H1 (cell line): ENCODE measurements at regions not wholly inside any gene's neighbourhood (a gene's known extent, or its start where the extent isn't known, plus 50 kb on each side); places are given as distances from the start of the nearest gene placed in this dataset.
A peak's percentile ranks its signal among the peaks of the same experiment; 100 is the strongest.

Source experiments
- BRCA1 ChIP-seq: IDR thresholded peaks from 2 replicates; pipeline ENCODE4 v1.6.1; 2012; ENCODE audit warnings: low read depth, low read length, improper control_type of control experiment
- CBX5 ChIP-seq: fragments of 300-800, 300-1000 bp; sonication (generic); IDR thresholded peaks from 2 replicates; pipeline ENCODE4 v1.7.1; 2016; ENCODE audit warnings: antibody characterized with exemption, low read length, low read depth
- HDAC6 ChIP-seq: IDR thresholded peaks from one replicate; pipeline ENCODE4 v1.7.1; 2012; ENCODE audit warnings: low read depth, mild to moderate bottlenecking, inconsistent platforms, low read length, moderate library complexity
- JUN ChIP-seq: IDR thresholded peaks from 2 replicates; pipeline ENCODE4 v1.6.1; 2011; ENCODE audit warnings: low read depth, mild to moderate bottlenecking, improper control_type of control experiment, low read length
- JUND ChIP-seq: IDR thresholded peaks from 2 replicates; pipeline ENCODE4 v1.6.1; 2011; ENCODE audit warnings: mild to moderate bottlenecking, improper control_type of control experiment, low read length
- MAFK ChIP-seq: IDR thresholded peaks from 2 replicates; pipeline ENCODE4 v1.6.1; 2012; ENCODE audit warnings: low read depth, mild to moderate bottlenecking, improper control_type of control experiment, low read length
- NRF1 ChIP-seq: IDR thresholded peaks from 2 replicates; pipeline ENCODE4 v1.6.1; 2011; ENCODE audit warnings: mild to moderate bottlenecking, low read depth, low read length, improper control_type of control experiment
- SRF ChIP-seq: IDR thresholded peaks from 2 replicates; pipeline ENCODE4 v1.6.1; 2011; ENCODE audit warnings: mild to moderate bottlenecking, low read depth, low read length, moderate library complexity
- TF ChIP-seq, protein P1 (sequence below): fragments of 300-600 bp; sonication (generic); IDR thresholded peaks from 2 replicates; pipeline ENCODE4 v1.7.1; 2012; ENCODE audit warnings: low read length, moderate library complexity, mild to moderate bottlenecking, inconsistent platforms; ENCODE audit not compliant: insufficient replicate concordance
- TF ChIP-seq, protein P2 (sequence below), 3 experiments: IDR thresholded peaks; 1 replicate in 2 of 3; 2 replicates in 1 of 3; pipeline versions ENCODE4 v1.5.1 to v1.6.1; 2011; ENCODE audit warnings: low read length in 3 of 3, mild to moderate bottlenecking in 3 of 3, inconsistent platforms in 2 of 3, low read depth in 1 of 3, moderate library complexity in 1 of 3; ENCODE audit not compliant: insufficient read depth in 1 of 3; ENCODE audit errors: control extremely low read depth in 1 of 3

DNA sequence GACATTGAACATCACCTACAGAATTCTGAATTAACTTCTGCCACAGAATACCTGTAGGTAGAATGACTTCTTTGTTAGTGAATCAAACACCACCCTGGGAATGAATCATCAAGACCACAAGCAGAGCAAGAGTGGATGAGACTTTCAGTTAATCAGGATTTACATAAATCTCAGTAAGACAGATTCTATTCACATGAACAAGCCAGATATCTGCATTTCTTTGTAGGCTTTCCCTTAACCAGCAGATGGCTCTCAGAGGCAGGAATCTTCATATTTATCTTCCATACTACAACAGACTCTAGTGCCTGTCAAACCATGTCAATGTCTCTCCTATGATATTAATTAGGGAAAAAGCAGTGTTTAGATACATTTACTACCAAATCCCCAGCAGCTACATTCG is 412.1 kb downstream of the KLF12 start (continued):
- TF ChIP-seq, protein P1, sequence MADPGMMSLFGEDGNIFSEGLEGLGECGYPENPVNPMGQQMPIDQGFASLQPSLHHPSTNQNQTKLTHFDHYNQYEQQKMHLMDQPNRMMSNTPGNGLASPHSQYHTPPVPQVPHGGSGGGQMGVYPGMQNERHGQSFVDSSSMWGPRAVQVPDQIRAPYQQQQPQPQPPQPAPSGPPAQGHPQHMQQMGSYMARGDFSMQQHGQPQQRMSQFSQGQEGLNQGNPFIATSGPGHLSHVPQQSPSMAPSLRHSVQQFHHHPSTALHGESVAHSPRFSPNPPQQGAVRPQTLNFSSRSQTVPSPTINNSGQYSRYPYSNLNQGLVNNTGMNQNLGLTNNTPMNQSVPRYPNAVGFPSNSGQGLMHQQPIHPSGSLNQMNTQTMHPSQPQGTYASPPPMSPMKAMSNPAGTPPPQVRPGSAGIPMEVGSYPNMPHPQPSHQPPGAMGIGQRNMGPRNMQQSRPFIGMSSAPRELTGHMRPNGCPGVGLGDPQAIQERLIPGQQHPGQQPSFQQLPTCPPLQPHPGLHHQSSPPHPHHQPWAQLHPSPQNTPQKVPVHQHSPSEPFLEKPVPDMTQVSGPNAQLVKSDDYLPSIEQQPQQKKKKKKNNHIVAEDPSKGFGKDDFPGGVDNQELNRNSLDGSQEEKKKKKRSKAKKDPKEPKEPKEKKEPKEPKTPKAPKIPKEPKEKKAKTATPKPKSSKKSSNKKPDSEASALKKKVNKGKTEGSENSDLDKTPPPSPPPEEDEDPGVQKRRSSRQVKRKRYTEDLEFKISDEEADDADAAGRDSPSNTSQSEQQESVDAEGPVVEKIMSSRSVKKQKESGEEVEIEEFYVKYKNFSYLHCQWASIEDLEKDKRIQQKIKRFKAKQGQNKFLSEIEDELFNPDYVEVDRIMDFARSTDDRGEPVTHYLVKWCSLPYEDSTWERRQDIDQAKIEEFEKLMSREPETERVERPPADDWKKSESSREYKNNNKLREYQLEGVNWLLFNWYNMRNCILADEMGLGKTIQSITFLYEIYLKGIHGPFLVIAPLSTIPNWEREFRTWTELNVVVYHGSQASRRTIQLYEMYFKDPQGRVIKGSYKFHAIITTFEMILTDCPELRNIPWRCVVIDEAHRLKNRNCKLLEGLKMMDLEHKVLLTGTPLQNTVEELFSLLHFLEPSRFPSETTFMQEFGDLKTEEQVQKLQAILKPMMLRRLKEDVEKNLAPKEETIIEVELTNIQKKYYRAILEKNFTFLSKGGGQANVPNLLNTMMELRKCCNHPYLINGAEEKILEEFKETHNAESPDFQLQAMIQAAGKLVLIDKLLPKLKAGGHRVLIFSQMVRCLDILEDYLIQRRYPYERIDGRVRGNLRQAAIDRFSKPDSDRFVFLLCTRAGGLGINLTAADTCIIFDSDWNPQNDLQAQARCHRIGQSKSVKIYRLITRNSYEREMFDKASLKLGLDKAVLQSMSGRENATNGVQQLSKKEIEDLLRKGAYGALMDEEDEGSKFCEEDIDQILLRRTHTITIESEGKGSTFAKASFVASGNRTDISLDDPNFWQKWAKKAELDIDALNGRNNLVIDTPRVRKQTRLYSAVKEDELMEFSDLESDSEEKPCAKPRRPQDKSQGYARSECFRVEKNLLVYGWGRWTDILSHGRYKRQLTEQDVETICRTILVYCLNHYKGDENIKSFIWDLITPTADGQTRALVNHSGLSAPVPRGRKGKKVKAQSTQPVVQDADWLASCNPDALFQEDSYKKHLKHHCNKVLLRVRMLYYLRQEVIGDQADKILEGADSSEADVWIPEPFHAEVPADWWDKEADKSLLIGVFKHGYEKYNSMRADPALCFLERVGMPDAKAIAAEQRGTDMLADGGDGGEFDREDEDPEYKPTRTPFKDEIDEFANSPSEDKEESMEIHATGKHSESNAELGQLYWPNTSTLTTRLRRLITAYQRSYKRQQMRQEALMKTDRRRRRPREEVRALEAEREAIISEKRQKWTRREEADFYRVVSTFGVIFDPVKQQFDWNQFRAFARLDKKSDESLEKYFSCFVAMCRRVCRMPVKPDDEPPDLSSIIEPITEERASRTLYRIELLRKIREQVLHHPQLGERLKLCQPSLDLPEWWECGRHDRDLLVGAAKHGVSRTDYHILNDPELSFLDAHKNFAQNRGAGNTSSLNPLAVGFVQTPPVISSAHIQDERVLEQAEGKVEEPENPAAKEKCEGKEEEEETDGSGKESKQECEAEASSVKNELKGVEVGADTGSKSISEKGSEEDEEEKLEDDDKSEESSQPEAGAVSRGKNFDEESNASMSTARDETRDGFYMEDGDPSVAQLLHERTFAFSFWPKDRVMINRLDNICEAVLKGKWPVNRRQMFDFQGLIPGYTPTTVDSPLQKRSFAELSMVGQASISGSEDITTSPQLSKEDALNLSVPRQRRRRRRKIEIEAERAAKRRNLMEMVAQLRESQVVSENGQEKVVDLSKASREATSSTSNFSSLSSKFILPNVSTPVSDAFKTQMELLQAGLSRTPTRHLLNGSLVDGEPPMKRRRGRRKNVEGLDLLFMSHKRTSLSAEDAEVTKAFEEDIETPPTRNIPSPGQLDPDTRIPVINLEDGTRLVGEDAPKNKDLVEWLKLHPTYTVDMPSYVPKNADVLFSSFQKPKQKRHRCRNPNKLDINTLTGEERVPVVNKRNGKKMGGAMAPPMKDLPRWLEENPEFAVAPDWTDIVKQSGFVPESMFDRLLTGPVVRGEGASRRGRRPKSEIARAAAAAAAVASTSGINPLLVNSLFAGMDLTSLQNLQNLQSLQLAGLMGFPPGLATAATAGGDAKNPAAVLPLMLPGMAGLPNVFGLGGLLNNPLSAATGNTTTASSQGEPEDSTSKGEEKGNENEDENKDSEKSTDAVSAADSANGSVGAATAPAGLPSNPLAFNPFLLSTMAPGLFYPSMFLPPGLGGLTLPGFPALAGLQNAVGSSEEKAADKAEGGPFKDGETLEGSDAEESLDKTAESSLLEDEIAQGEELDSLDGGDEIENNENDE, result peak; percentile 33
- TF ChIP-seq, protein P2, sequence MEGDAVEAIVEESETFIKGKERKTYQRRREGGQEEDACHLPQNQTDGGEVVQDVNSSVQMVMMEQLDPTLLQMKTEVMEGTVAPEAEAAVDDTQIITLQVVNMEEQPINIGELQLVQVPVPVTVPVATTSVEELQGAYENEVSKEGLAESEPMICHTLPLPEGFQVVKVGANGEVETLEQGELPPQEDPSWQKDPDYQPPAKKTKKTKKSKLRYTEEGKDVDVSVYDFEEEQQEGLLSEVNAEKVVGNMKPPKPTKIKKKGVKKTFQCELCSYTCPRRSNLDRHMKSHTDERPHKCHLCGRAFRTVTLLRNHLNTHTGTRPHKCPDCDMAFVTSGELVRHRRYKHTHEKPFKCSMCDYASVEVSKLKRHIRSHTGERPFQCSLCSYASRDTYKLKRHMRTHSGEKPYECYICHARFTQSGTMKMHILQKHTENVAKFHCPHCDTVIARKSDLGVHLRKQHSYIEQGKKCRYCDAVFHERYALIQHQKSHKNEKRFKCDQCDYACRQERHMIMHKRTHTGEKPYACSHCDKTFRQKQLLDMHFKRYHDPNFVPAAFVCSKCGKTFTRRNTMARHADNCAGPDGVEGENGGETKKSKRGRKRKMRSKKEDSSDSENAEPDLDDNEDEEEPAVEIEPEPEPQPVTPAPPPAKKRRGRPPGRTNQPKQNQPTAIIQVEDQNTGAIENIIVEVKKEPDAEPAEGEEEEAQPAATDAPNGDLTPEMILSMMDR (IDR thresholded peaks at IDR 0.05; ENCODE audit: control extremely low read depth in 1 of 3, insufficient read depth in 1 of 3, low read depth in 1 of 3, low read length in 3 of 3), result peak in 1 of 3 experiments; percentile 33; a peak in 1 of 4 replicates
- no peak for TF ChIP-seq MAFK
- no peak for TF ChIP-seq NRF1
- peak; percentile 75; the same call in 1 of the 2 replicates for TF ChIP-seq JUND
- TF ChIP-seq CBX5, result no peak
- TF ChIP-seq SRF, result no peak
- TF ChIP-seq HDAC6, result no peak
- TF ChIP-seq BRCA1, result no peak
- TF ChIP-seq JUN, result no peak
